Psoas muscle (tissue), 7 donors: ENCODE measurements at regions not wholly inside any gene's neighbourhood (a gene's known extent, or its start where the extent isn't known, plus 50 kb on each side); places are given as distances from the start of the nearest gene placed in this dataset.

ENCODE experiments used
- ATAC-seq, 4 donors: fragments of 200-7000 bp; cut with Tn5 transposase; one replicate each; pipeline ENCODE4 v1.9.1; 2020; ENCODE audit warnings: moderate library complexity in 3 of 4, mild to moderate bottlenecking in 2 of 4
- DNase-seq, 2 donors: peaks; one replicate each; pipeline ENCODE4 v3.0.0-alpha.2; 2020
- H3K27ac ChIP-seq: fragments of 200-600 bp; one replicate; pipeline ENCODE4 v1.8.0; 2022
- H3K27me3 ChIP-seq, 3 donors: fragments of 200-600 bp in 1 of 3; one replicate each; pipeline versions ENCODE4 v1.6.1 to v1.8.0; 2013 to 2022; ENCODE audit warnings: low read length in 2 of 3, mild to moderate bottlenecking in 2 of 3, moderate library complexity in 1 of 3; ENCODE audit not compliant: insufficient read depth in 3 of 3
- H3K36me3 ChIP-seq, 2 donors: fragments of 200-600 bp in 1 of 2; one replicate each; pipeline versions ENCODE4 v1.6.1 to v1.8.0; 2013 to 2022; ENCODE audit warnings: low read depth in 1 of 2, mild to moderate bottlenecking in 1 of 2, moderate library complexity in 1 of 2; ENCODE audit not compliant: insufficient read depth in 1 of 2
- H3K4me1 ChIP-seq: fragments of 200-600 bp; one replicate; pipeline ENCODE4 v1.8.0; 2022
- H3K4me3 ChIP-seq: fragments of 200-600 bp; one replicate; pipeline ENCODE4 v1.8.0; 2022; ENCODE audit warnings: mild to moderate bottlenecking
- H3K9me3 ChIP-seq: fragments of 200-600 bp; one replicate; pipeline ENCODE4 v1.8.0; 2022
- CTCF ChIP-seq: fragments of 200-600 bp; IDR thresholded peaks from one replicate; pipeline ENCODE4 v1.8.0; 2022; ENCODE audit warnings: antibody characterized with exemption
- WGBS, 3 donors: extraction: QIAGEN DNeasy Blood & Tissue Kit; methylation state at CpG; one replicate each; pipeline versions ENCODE4 v1.1.6 to v1.1.7; 2013; 5-methylcytosine and 5-hydroxymethylcytosine counted together
- intact Hi-C, 2 donors: fragments of 100-400 bp; cut with DNase I; formaldehyde crosslinking; loops; one replicate each; pipeline versions ENCODE4 v1.11.0 to v1.14.2; 2022
- donor health status: healthy with polysubstance abuse.
- donor health status: DM: no; HTN: no; CAD: no; lungs with moderate emphysema.
- donor health status: Bipolar disorder and iron deficiency.
- donor health status: healthy.
- donor health status: DM: yes; HTN: yes; CAD: no.
- donor health status: DM: no; HTN: no; CAD: no.
- donor health status: DM: yes; HTN: yes; CAD: no.

- Histone ChIP-seq H3K36me3 (no peaks in the 10 kb centered on the region), H3K4me3 (no peak overlapping the region), H3K27ac (no peak overlapping the region), H3K9me3 (peaks cover 3% of the 10 kb centered on the region), H3K27me3 (peaks cover 0 to 5% (median 0%) of the 10 kb centered on the region in 3 donors), H3K4me1 (no peaks in the 10 kb centered on the region)
- intact Hi-C loops = no loop called here
- WGBS, 3 donors = 28 to 48% (median 35%) methylated on average over 3 of the region's 3 CpGs
- no peak for TF ChIP-seq CTCF
- no peak for ATAC-seq
- DNase-seq = no peak
Observed at GRCh38 chr1:110787328-110788071, 85.4 kb upstream of the CD53 start.

GRCh38 chr1:110786802-110787327 is 86.1 kb upstream of the CD53 start:
- H3K9me3 ChIP-seq = peaks cover 3% of the 10 kb centered on the region
- no peak for TF ChIP-seq CTCF
- no peak overlapping the region for H3K27ac ChIP-seq
- WGBS, 3 donors = 56 to 63% (median 56%) methylated on average over 3 of the region's 3 CpGs
- no peak for ATAC-seq
- no peaks in the 10 kb centered on the region for H3K36me3 ChIP-seq
- no peak overlapping the region for H3K4me3 ChIP-seq
- intact Hi-C loops = no loop called here
- H3K27me3 ChIP-seq = peaks cover 0 to 5% (median 0%) of the 10 kb centered on the region in 3 donors
- DNase-seq = no peak
- H3K4me1 ChIP-seq = no peaks in the 10 kb centered on the region

- Histone ChIP-seq H3K36me3 (no peaks in the 10 kb centered on the region), H3K9me3 (peaks cover 3% of the 10 kb centered on the region), H3K4me3 (no peak overlapping the region), H3K27ac (no peak overlapping the region), H3K4me1 (no peaks in the 10 kb centered on the region), H3K27me3 (peaks cover 0 to 5% (median 0%) of the 10 kb centered on the region in 3 donors)
- intact Hi-C loops = no loop called here
- no peak for DNase-seq
- 42 to 58% (median 47%) methylated on average over 2 of the region's 2 CpGs for WGBS, 3 donors
- no peak for TF ChIP-seq CTCF
- no peak for ATAC-seq
Observed at GRCh38 chr1:110785612-110786011, 87.3 kb upstream of the CD53 start.

GRCh38 chr1:110785055-110785454 is 87.9 kb upstream of the CD53 start:
- intact Hi-C loops = no loop called here
- DNase-seq (no peak), ATAC-seq (no peak)
- Histone ChIP-seq H3K27ac (no peak overlapping the region), H3K9me3 (peaks cover 3% of the 10 kb centered on the region), H3K27me3 (peaks cover 0 to 5% (median 0%) of the 10 kb centered on the region in 3 donors), H3K36me3 (no peaks in the 10 kb centered on the region), H3K4me3 (no peak overlapping the region), H3K4me1 (no peaks in the 10 kb centered on the region)
- 47 to 55% (median 49%) methylated on average over 3 of the region's 3 CpGs for WGBS, 3 donors
- no peak for TF ChIP-seq CTCF
